GM21737 (cell line): ENCODE measurements at regions not wholly inside any gene's neighbourhood (a gene's known extent, or its start where the extent isn't known, plus 50 kb on each side); places are given as distances from the start of the nearest gene placed in this dataset.

ENCODE experiments used
- ATAC-seq: cut with Tn5 transposase; IDR thresholded peaks from one replicate; pipeline ENCODE4 v1.9.1; 2021; ENCODE audit warnings: mild to moderate bottlenecking, moderate library complexity; ENCODE audit not compliant: unreplicated experiment

DNA sequence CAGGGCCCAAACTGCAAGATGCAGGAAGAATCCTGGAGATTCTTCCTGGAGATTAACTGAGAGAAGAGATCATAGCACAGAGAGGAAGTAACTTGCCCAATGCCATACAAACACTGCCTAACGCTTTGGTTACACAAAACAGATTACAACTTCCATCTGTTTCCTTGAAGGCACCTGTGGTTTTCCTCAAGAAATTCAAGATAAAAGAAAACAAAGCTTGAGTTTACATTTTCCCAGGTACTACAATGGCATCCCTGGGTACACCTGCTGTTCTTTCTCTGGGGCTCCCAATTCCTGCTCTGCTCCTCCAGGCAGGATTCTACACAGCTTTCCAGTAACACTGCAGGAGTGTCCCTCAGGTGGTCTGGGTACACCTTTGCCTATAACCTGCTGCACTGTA is 781.9 kb upstream of the ID2 start:
- no peak for ATAC-seq

- ATAC-seq: no peak
Measured at GRCh38 chr2:7900593-7900992, 781.3 kb upstream of the ID2 start.

DNA sequence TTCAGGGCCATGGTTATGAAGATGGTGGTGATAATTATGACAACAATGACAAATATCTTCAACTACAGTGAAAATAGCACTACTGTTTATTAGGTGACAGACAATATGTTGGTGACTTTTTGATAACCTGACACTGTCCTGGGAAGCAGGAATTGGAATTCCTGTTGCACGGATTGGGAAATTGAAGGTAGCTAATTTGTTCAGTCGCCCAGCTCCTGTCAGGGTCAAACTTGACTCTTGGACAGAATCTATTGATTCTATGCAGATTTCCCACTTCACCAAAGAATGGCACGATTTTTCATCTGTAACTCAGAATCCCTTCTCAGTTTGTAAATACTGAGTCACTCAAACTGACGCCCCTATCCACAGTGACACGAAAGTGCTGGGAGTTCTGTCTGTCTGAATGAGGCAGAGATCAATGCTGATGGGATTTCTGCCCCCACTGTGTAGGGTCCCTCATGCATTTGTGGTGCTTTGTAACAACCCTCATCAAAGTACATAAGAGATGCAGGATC is 779.5 kb upstream of the ID2 start:
- ATAC-seq: no peak

DNA sequence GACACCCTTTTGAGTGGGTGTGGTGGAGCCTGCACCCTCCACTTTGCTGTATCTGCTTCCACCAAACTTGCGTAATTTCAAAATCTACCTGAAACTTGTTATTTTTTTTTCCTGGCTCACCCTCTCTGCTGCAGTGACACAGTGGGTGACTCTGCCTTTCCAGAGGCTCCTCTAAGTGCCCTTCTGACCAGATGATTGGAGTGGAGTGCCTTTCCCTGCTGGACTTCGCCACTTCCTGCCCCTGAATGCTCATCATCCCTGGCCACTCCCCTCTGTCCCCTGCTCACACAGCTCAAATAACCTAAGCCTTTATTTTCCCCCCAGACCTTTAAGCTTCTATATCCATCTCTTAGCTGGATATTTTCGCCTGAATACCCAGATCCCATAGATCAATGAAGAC is 777.5 kb upstream of the ID2 start:
- ATAC-seq: no peak

DNA sequence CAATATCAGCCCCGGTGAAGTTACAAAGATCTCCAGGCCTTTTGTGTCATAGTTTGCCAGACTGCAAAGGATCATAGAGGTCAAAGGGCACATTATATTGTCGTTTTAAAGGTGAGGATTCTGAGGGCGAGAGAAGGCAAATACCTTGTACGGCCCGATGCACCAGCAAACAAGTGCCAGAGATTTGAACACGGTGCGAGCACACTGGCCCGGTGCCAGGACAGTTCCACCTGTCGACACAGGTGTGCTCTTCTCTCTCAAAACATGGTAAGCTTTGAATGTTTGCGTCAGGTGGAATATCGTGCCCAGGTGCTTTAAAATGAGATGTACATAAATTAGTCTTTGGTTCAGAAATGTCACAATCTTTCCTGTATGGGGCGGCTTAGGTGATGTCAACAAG is 776.1 kb upstream of the ID2 start:
- ATAC-seq: no peak

- no peak for ATAC-seq
Measured at GRCh38 chr2:7906431-7906830, 775.4 kb upstream of the ID2 start.

DNA sequence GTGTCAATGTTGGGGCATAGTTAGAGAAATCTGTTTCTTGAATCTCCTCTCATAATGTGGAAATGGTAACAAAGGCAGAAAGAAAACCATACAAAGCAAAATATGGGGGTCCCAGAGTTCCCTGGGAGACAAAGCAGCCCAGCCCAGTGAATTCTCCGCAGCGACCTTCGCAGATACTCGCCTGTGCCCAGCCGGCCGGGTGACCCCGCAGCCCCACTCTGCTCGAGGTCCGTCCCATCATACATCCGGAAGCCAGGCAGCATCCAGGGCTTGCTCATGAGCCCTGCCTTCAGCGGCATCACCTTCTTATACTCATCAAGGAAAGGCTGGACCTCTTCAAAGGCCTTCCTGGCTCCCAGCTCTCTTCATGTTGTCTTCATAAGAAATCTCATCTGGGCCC is 774.8 kb upstream of the ID2 start:
- ATAC-seq: no peak

DNA sequence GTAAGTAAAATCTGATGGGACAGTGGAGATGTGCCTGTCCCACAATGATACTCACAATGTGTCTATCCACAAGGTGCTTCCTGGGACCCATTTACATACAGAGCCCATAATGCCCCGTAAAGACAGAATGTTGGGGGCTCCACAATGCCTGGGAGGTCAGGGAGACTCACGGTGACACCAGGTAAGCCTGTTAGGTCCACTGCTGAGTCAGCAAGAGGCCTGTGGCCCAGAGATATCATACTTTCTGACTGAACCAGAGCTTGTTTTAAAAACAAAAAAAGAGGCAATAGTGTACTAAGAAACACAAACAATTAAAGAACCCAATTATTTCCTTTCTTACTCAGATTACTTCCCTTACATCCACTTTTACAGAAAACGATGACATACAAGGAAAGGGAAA is 771.1 kb upstream of the ID2 start:
- no peak for ATAC-seq

GRCh38 chr2:7911196-7911595 is 770.7 kb upstream of the ID2 start:
- ATAC-seq: no peak

- ATAC-seq: no peak
Measured at GRCh38 chr2:7913974-7914373, 767.9 kb upstream of the ID2 start.

GRCh38 chr2:7915302-7916091 is 766.4 kb upstream of the ID2 start:
- no peak for ATAC-seq

GRCh38 chr2:7916670-7917069 is 765.2 kb upstream of the ID2 start:
- no peak for ATAC-seq

DNA sequence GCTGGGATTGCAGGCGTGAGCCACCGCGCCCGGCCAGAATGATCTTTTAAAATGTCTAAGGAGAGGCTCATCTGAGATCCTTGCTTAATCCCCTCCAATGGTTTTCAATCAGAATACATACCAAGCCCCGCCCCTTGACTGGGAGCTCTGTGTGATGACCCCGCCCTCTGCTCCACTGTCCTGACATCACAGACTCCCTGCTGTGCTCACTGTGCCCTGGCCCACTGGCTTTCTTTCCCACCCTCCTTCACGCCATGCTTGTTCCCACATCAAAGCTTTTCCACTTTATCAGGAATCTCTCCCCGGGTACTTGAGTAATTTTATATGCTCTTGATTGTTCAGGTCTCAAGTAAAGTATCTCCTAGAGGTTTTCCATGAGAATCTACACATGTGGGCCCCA is 762.3 kb upstream of the ID2 start:
- ATAC-seq: no peak

DNA sequence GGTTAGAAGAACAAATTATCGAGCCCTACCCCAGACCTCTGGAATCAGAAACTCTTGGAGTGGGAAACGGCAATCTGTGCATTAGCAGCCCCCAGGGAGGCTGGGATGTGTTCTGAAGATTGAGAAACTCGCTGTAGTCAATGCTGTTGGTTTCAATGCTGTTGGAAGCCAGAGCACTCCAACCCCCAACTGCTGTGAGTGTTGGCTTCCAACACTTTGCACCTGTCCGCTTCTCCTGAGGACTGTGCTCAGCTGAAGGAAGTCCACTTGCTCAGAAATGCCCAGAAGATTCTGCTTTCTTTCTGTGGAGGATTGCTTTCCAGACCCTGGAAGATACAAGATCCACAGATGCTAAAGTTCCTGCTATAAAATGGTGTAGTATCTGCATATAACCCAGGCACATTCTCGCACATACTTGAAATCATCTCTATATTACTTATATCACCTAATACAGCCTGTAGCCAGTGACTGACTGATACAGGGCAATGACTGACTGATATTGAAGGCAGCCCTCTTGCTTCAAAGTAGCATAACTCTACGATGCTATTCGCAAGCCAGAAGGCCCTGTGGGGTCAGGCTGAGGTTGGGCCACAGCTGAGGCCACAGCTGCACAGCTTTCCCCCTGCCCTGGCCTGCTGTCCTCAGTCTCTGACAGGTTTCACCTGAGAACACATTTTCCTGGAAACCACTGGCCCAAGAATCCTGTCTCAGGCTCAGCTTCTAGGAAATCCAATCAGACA is 757.7 kb upstream of the ID2 start:
- no peak for ATAC-seq

GRCh38 chr2:7925506-7925905 is 756.4 kb upstream of the ID2 start:
- no peak for ATAC-seq

DNA sequence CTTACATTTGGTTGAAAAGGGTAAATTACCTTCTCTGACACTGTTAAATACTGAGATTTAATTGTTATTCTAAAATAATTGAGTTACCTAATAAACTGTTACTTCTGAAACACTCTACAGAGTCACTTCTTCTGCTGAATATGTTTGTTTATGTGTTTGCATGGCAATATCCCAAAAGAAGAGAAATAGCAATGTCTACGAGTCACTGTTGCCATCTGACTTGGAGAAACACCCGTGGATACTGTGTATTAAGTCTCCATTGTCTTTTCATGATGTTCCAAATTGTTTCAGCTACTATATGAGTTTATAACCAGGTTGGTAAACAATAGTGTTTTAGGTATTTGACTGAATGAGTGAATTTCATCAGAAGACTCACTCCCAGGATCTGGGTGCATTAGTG is 754.2 kb upstream of the ID2 start:
- ATAC-seq: no peak

GRCh38 chr2:7929281-7929680 is 752.6 kb upstream of the ID2 start:
- ATAC-seq: no peak

- ATAC-seq: no peak
Measured at GRCh38 chr2:7930800-7931635, 750.8 kb upstream of the ID2 start.

DNA sequence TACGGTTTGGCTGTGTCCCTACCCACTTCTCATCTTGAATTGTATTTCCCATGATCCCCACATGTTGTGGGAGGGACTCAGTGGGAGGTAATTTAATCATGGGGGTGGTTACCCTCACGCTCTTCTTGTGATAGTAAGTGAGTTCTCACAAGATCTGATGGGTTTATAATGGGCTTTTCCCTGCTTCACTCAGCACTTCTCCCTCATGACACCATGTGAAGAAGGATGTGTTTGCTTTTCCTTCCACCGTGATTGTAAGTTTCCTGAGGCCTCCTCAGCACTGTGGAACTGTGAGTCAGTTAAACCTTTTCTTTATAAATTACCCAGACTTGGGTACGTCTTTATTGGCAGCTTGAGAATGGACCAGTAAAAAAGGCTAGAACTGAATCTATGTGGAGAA is 750.0 kb upstream of the ID2 start:
- ATAC-seq: no peak

- no peak for ATAC-seq
Measured at GRCh38 chr2:7933672-7934071, 748.2 kb upstream of the ID2 start.

GRCh38 chr2:7934476-7934875 is 747.4 kb upstream of the ID2 start:
- ATAC-seq: no peak
